PC-3 (cell line): ENCODE measurements at regions not wholly inside any gene's neighbourhood (a gene's known extent, or its start where the extent isn't known, plus 50 kb on each side); places are given as distances from the start of the nearest gene placed in this dataset.

ENCODE experiments used
- ATAC-seq: fragments of 200-7000 bp; cut with Tn5 transposase; 2 replicates; pipeline ENCODE4 v1.9.1; 2020; ENCODE audit warnings: mild to moderate bottlenecking, moderate library complexity
- BruUV-seq: library from RNA; stranded (reverse); fragments of 400-500 nt; replicated peaks from 2 replicates; lab custom pipeline; 2021; lab: Mats Ljungman, UMichigan
- CTCF ChIA-PET: fragments of 300-600 bp; sonication (Branson Sonifier 250); formaldehyde crosslinking; loops from one replicate; lab custom pipeline; 2022; ENCODE audit warnings: antibody characterized with exemption; lab: Charles Lee
- POLR2A ChIA-PET: fragments of 300-600 bp; sonication (Branson Sonifier 250); formaldehyde crosslinking; loops from one replicate; lab custom pipeline; 2022; ENCODE audit warnings: antibody characterized with exemption; ENCODE audit not compliant: unreplicated experiment; lab: Charles Lee
- DNase-seq: peaks from one replicate; pipeline ENCODE4 v3.0.0-alpha.2; 2015
- H2AFZ ChIP-seq: fragments of 300-600 bp; sonication (generic); 2 replicates; pipeline ENCODE4 v1.6.0; 2016; ENCODE audit warnings: antibody characterized with exemption, low read length
- H3F3A ChIP-seq: fragments of 300-600 bp; sonication (generic); one replicate; pipeline ENCODE4 v1.6.0; 2017; ENCODE audit warnings: antibody characterized with exemption, low read length, control low read depth, mild to moderate bottlenecking; ENCODE audit not compliant: unreplicated experiment
- H3K27ac ChIP-seq: fragments of 300-600 bp; sonication (generic); 2 replicates; pipeline ENCODE4 v1.5.1; 2016; ENCODE audit warnings: mild to moderate bottlenecking, low read length
- H3K27me3 ChIP-seq: fragments of 300-600 bp; sonication (generic); 2 replicates; pipeline ENCODE4 v1.6.1; 2016; ENCODE audit warnings: low read length, mixed read lengths
- H3K36me3 ChIP-seq: fragments of 300-600 bp; sonication (generic); 2 replicates; pipeline ENCODE4 v1.6.1; 2016; ENCODE audit warnings: low read depth, mixed run types, low read length, mixed read lengths
- H3K4me1 ChIP-seq: fragments of 300-600 bp; sonication (generic); 2 replicates; pipeline ENCODE4 v1.5.1; 2016; ENCODE audit warnings: low read length; ENCODE audit not compliant: insufficient read depth
- H3K4me2 ChIP-seq: fragments of 300-600 bp; sonication (generic); 2 replicates; pipeline ENCODE4 v1.6.0; 2016; ENCODE audit warnings: low read length
- H3K4me3 ChIP-seq: fragments of 300-600 bp; sonication (generic); 2 replicates; pipeline ENCODE4 v1.5.1; 2016; ENCODE audit warnings: mild to moderate bottlenecking, low read length, mixed read lengths
- H3K79me2 ChIP-seq: fragments of 300-600 bp; sonication (generic); 2 replicates; pipeline ENCODE4 v1.6.1; 2017; ENCODE audit warnings: low read length, mixed read lengths
- H3K9ac ChIP-seq: fragments of 300-600 bp; sonication (generic); 2 replicates; pipeline ENCODE4 v1.6.0; 2016; ENCODE audit warnings: mild to moderate bottlenecking, low read length
- H3K9me2 ChIP-seq: fragments of 300-600 bp; sonication (generic); replicated peaks from 2 replicates; pipeline ENCODE4 v1.6.1; 2016; ENCODE audit warnings: mixed run types, low read length, mixed read lengths
- H3K9me3 ChIP-seq: fragments of 300-600 bp; sonication (generic); 2 replicates; pipeline ENCODE4 v1.6.1; 2016; ENCODE audit warnings: low read length, mixed read lengths
- H4K20me1 ChIP-seq: fragments of 300-600 bp; sonication (generic); 2 replicates; pipeline ENCODE4 v1.6.1; 2016; ENCODE audit warnings: low read length, mixed read lengths
- CTCF ChIP-seq: fragments of 300-600 bp; sonication (generic); conservative IDR thresholded peaks from 2 replicates; pipeline ENCODE4 v1.5.1; 2017; ENCODE audit warnings: antibody characterized with exemption, low read depth, mild to moderate bottlenecking, low read length
- EZH2 ChIP-seq: fragments of 300-600 bp; sonication (generic); IDR thresholded peaks from one replicate; pipeline ENCODE4 v1.6.1; 2017; ENCODE audit warnings: antibody characterized with exemption, mild to moderate bottlenecking, low read length; ENCODE audit not compliant: unreplicated experiment
- EZH2phosphoT487 ChIP-seq: fragments of 300-600 bp; sonication (generic); IDR thresholded peaks from 2 replicates; pipeline ENCODE4 v1.6.1; 2018; ENCODE audit warnings: mild to moderate bottlenecking, antibody characterized with exemption, low read length, borderline replicate concordance
- intact Hi-C: fragments of 100-400 bp; cut with micrococcal nuclease; formaldehyde crosslinking; loops from 2 replicates; pipeline ENCODE4 v1.9.0; 2023

GRCh38 chr14:51575349-51576116, 76.2 kb upstream of the FRMD6 start:
- H4K20me1 ChIP-seq, result no peaks in the 10 kb centered on the region
- DNase-seq (no peak), ATAC-seq (no peak)
- ChIA-PET POLR2A (no interaction called here), CTCF (interaction anchor here (0.7 kb wide), 1 partner anchor 253 kb away, joined by 3 read pairs; no protein-coding TSS in a partner anchor)
- peaks cover 30% of the 10 kb centered on the region for H3K4me1 ChIP-seq
- 0 out of 2 replicates have a peak, but pooled peaks cover 3% of the 10 kb centered on the region for H3K36me3 ChIP-seq
- no TSS peak for BruUV-seq
- H3K9ac ChIP-seq, result no peak overlapping the region
- H3K9me3 ChIP-seq, result no peaks in the 10 kb centered on the region
- H3K9me2 ChIP-seq, result no peaks in the 10 kb centered on the region
- no peaks in the 10 kb centered on the region for H3K79me2 ChIP-seq
- TF ChIP-seq EZH2 (no peak), EZH2phosphoT487 (no peak), CTCF (no peak)
- H3K27ac ChIP-seq, result no peak overlapping the region
- intact Hi-C loops, result no loop called here
- no peak overlapping the region for H2AFZ ChIP-seq
- no peaks in the 10 kb centered on the region for H3K27me3 ChIP-seq
- H3K4me2 ChIP-seq, result no peak overlapping the region
- H3K4me3 ChIP-seq, result no peak overlapping the region
- no peaks in the 10 kb centered on the region for H3F3A ChIP-seq

- Histone ChIP-seq H3K27ac (no peak overlapping the region), H3K4me1 (peaks cover 36% of the 10 kb centered on the region), H3K4me3 (no peak overlapping the region), H3F3A (no peaks in the 10 kb centered on the region), H4K20me1 (no peaks in the 10 kb centered on the region), H3K36me3 (0 out of 2 replicates have a peak, but pooled peaks cover 3% of the 10 kb centered on the region), H2AFZ (no peak overlapping the region), H3K9me3 (no peaks in the 10 kb centered on the region), H3K79me2 (no peaks in the 10 kb centered on the region), H3K9ac (no peak overlapping the region), H3K27me3 (no peaks in the 10 kb centered on the region), H3K9me2 (no peaks in the 10 kb centered on the region), H3K4me2 (no peak overlapping the region)
- ChIA-PET POLR2A (no interaction called here), CTCF (interaction anchor here (0.7 kb wide), 1 partner anchor 253 kb away, joined by 3 read pairs; no protein-coding TSS in a partner anchor)
- no peak for ATAC-seq
- BruUV-seq, result no TSS peak
- TF ChIP-seq CTCF (no peak), EZH2 (no peak), EZH2phosphoT487 (no peak)
- intact Hi-C loops, result no loop called here
- no peak for DNase-seq
These were observed 75.6 kb upstream of the FRMD6 start for GRCh38 chr14:51576117-51576430.

- Histone ChIP-seq H3K36me3 (0 out of 2 replicates have a peak, but pooled peaks cover 3% of the 10 kb centered on the region), H3K4me3 (no peak overlapping the region), H3K4me2 (no peak overlapping the region), H3K9ac (no peak overlapping the region), H3K9me2 (no peaks in the 10 kb centered on the region), H3K27ac (no peak overlapping the region), H3K27me3 (no peaks in the 10 kb centered on the region), H3K4me1 (peaks cover 43% of the 10 kb centered on the region), H3F3A (no peaks in the 10 kb centered on the region), H3K9me3 (no peaks in the 10 kb centered on the region), H4K20me1 (no peaks in the 10 kb centered on the region), H2AFZ (no peak overlapping the region), H3K79me2 (no peaks in the 10 kb centered on the region)
- ATAC-seq (no peak), DNase-seq (no peak)
- BruUV-seq, result no TSS peak
- POLR2A ChIA-PET, result no interaction called here
- TF ChIP-seq CTCF (no peak), EZH2phosphoT487 (no peak), EZH2 (no peak)
- CTCF ChIA-PET, result no interaction called here
- intact Hi-C loops, result no loop called here
These were observed 74.8 kb upstream of the FRMD6 start for GRCh38 chr14:51576879-51577278.
